Skeletal muscle tissue (tissue), 3 donors: ENCODE measurements at regions not wholly inside any gene's neighbourhood (a gene's known extent, or its start where the extent isn't known, plus 50 kb on each side); places are given as distances from the start of the nearest gene placed in this dataset.

ENCODE experiments used
- H3K27ac ChIP-seq: one replicate; pipeline ENCODE4 v1.7.0; 2013; ENCODE audit warnings: mild to moderate bottlenecking, low read depth, low read length, inconsistent platforms
- H3K27me3 ChIP-seq, 3 donors: one replicate each; pipeline ENCODE4 v1.7.0; 2013; ENCODE audit warnings: low read length in 3 of 3; ENCODE audit not compliant: control insufficient read depth in 3 of 3, insufficient read depth in 3 of 3
- H3K36me3 ChIP-seq, 3 donors: one replicate each; pipeline ENCODE4 v1.7.0; 2013; ENCODE audit warnings: low read length in 3 of 3; ENCODE audit not compliant: control insufficient read depth in 3 of 3, insufficient read depth in 3 of 3
- H3K4me1 ChIP-seq, 3 donors: one replicate each; pipeline ENCODE4 v1.7.0; 2013; ENCODE audit warnings: low read length in 3 of 3, mild to moderate bottlenecking in 3 of 3; ENCODE audit not compliant: control insufficient read depth in 3 of 3, insufficient read depth in 3 of 3
- H3K4me3 ChIP-seq, 3 donors: one replicate each; pipeline ENCODE4 v1.7.0; 2013; ENCODE audit warnings: low read length in 3 of 3
- H3K9ac ChIP-seq, 3 donors: one replicate each; pipeline ENCODE4 v1.7.0; 2013; ENCODE audit warnings: low read length in 3 of 3, mild to moderate bottlenecking in 3 of 3, moderate library complexity in 2 of 3, low read depth in 1 of 3
- H3K9me3 ChIP-seq, 3 donors: one replicate each; pipeline ENCODE4 v1.7.0; 2013; ENCODE audit warnings: low read length in 3 of 3; ENCODE audit not compliant: control insufficient read depth in 3 of 3
- donor health status: Osteomylitis.

DNA sequence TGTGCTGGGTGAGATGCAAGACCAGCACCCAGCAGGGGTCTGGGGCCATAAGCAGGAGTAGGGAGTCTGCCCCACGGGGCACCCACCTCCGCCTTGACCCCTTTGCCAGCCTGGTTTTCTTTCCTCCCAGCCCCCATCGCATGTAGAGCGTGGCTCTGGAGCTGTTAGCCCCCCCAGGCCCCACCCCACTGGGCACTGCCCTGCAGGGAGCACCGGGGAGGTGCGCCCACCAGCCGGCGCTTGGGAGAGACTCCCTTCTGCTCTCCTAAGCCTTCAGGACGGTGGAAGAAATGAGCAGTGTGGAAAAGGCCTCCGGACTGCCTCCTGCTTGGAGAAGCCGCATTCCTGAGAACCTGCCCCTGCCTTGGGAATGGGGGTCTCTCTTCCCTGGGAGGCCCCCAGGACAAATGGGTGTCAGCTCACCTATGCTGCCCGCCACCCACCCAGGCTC, 186.2 kb downstream of the IRF8 start:
- Histone ChIP-seq H3K36me3 (no peaks in the 10 kb centered on the region), H3K27ac (no peak overlapping the region), H3K27me3 (peaks cover 24 to 61% (median 53%) of the 10 kb centered on the region in 3 donors), H3K4me3 (no peak overlapping the region), H3K9ac (no peak overlapping the region), H3K9me3 (no peaks in the 10 kb centered on the region), H3K4me1 (no peaks in the 10 kb centered on the region)

DNA sequence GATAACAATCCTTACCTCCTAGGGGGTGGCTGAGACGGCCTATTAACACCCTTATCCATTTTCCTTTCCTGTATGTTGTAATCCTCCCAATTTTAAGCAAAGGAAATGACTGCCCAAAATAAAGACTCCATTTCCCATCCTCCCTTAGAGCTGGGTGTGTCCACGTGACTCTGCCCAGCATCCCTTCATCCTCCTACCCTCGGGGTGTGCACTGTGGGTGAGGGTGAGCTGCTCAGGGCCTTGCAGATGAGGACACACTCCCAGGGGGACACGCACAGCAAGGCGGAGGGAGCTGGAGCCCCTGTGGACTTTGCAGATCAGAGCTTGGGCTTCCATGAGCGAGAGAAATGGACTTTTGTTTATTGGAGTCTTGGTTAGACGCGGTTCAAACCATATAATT, 186.8 kb downstream of the IRF8 start:
- Histone ChIP-seq H3K27me3 (peaks cover 20 to 57% (median 52%) of the 10 kb centered on the region in 3 donors), H3K27ac (no peak overlapping the region), H3K4me3 (no peak overlapping the region), H3K36me3 (no peaks in the 10 kb centered on the region), H3K9ac (no peak overlapping the region), H3K4me1 (no peaks in the 10 kb centered on the region), H3K9me3 (no peaks in the 10 kb centered on the region)

DNA sequence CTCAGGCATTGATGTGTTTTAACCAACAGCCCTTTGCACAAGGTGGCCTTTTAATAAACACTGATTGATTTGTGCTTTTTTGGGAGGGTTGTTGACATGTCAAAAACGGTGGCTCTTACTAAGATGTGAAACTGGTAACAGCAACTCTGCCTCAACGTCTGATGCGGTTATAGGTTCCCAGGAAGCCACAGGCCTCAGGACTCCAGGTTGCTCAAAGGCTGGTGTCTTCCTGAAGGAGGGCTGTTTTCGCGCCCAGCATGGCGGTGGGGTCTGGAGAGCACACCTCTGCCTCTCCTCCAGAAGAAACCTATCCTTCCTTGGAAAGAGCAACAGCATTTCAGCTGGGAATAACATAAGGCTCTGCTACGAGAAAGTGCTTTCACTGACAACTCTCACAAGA, 187.5 kb downstream of the IRF8 start:
- H3K4me1 ChIP-seq = no peaks in the 10 kb centered on the region
- peaks cover 17 to 55% (median 50%) of the 10 kb centered on the region in 3 donors for H3K27me3 ChIP-seq
- H3K27ac ChIP-seq = no peak overlapping the region
- H3K9ac ChIP-seq = no peak overlapping the region
- H3K36me3 ChIP-seq = no peaks in the 10 kb centered on the region
- no peak overlapping the region for H3K4me3 ChIP-seq
- no peaks in the 10 kb centered on the region for H3K9me3 ChIP-seq

DNA sequence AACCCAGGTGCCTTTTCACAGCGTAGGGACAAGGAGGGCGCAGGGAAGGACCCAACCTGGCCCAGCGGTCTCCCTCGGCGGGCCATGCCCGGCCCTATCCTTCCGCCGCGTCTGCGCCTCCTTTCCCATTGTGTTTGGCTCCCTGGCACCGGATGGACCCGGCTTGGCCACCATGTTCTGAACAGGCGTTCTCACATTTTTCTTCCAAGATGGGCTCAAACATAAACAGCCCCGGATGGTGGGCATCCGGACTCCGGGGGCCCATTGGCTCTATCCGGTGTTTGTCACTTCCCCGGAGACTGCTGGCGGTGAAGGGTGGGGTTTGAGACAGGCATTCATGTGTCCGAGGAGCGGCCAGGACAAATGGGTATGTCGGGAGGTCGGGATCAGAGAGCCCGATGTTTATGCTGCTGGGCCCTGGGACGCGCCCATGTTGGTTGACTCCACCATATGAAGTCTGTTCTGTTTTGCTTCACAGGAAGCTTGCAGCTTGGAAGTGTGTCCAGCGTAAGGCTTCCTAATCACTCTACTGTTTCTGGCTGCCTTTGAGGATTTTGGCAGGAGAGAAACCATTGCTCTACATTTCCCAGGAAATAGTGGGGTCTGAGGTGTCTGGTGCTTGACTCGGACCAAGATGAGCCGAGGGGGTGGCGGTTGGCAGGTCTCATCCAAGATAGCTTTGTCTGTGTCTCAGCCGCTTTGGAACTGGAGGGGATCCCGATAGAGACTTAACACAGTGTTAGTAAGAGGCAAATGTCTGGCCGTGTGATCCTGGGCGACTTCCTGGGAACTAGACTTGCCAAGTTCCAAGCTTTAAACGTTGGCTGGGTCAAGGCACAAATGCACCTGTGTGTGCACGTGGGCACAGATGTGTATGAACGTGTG, 188.3 kb downstream of the IRF8 start:
- Histone ChIP-seq H3K4me1 (no peaks in the 10 kb centered on the region), H3K27ac (no peak overlapping the region), H3K9me3 (no peaks in the 10 kb centered on the region), H3K36me3 (no peaks in the 10 kb centered on the region), H3K27me3 (peaks cover 17 to 52% (median 46%) of the 10 kb centered on the region in 3 donors), H3K4me3 (no peak overlapping the region), H3K9ac (no peak overlapping the region)

DNA sequence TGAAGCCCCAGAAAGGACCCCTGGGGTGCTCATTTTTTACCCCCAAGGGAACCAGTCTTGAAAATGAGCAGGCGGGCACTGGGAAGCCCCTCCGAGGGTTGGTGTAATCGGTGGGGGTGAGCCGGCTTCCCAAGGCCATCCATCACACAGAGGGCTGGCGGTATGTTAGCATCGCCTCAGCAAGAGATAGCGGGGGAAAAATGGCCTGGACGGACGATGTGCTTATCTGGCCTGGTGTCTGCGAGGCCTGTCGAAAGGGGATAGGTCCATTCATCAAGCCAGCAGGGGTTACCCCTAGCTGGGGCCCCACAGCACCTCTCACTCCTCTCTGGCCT, 188.9 kb downstream of the IRF8 start:
- Histone ChIP-seq H3K4me3 (no peak overlapping the region), H3K9me3 (no peaks in the 10 kb centered on the region), H3K36me3 (no peaks in the 10 kb centered on the region), H3K9ac (no peak overlapping the region), H3K27ac (no peak overlapping the region), H3K27me3 (peaks cover 11 to 46% (median 41%) of the 10 kb centered on the region in 3 donors), H3K4me1 (no peaks in the 10 kb centered on the region)

GRCh38 chr16:86088287-86088686, 189.3 kb downstream of the IRF8 start:
- Histone ChIP-seq H3K4me3 (no peak overlapping the region), H3K27me3 (peaks cover 9 to 42% (median 37%) of the 10 kb centered on the region in 3 donors), H3K9me3 (no peaks in the 10 kb centered on the region), H3K4me1 (no peaks in the 10 kb centered on the region), H3K36me3 (no peaks in the 10 kb centered on the region), H3K9ac (no peak overlapping the region), H3K27ac (no peak overlapping the region)

DNA sequence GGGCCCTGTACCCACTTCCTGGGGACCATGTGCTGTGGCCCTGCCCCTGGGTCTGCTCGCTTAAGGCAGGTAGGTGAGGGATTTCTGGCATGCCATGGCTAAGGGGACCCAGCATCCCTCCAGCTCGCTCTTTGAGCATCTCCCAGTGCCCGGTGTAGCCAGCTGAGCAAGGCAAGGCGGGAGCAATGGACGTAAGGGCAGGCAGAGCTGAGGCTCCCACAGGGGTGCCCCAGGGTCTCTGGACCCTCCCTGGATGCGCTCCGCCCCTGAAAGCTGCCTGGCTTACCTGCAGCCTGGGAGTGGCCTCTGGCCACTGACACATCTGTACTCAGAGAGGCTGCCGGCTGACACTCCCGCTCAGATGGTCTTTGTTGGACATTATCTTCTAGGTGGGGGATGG, 189.9 kb downstream of the IRF8 start:
- H3K9me3 ChIP-seq = no peaks in the 10 kb centered on the region
- no peak overlapping the region for H3K4me3 ChIP-seq
- H3K27me3 ChIP-seq = peaks cover 8 to 37% (median 33%) of the 10 kb centered on the region in 3 donors
- no peaks in the 10 kb centered on the region for H3K36me3 ChIP-seq
- no peaks in the 10 kb centered on the region for H3K4me1 ChIP-seq
- H3K9ac ChIP-seq = no peak overlapping the region
- H3K27ac ChIP-seq = no peak overlapping the region

GRCh38 chr16:86089334-86089900, 190.5 kb downstream of the IRF8 start:
- H3K4me3 ChIP-seq = no peak overlapping the region
- no peaks in the 10 kb centered on the region for H3K9me3 ChIP-seq
- no peaks in the 10 kb centered on the region for H3K4me1 ChIP-seq
- H3K9ac ChIP-seq = no peak overlapping the region
- H3K27ac ChIP-seq = no peak overlapping the region
- no peaks in the 10 kb centered on the region for H3K36me3 ChIP-seq
- H3K27me3 ChIP-seq = peaks cover 8 to 36% (median 32%) of the 10 kb centered on the region in 3 donors

DNA sequence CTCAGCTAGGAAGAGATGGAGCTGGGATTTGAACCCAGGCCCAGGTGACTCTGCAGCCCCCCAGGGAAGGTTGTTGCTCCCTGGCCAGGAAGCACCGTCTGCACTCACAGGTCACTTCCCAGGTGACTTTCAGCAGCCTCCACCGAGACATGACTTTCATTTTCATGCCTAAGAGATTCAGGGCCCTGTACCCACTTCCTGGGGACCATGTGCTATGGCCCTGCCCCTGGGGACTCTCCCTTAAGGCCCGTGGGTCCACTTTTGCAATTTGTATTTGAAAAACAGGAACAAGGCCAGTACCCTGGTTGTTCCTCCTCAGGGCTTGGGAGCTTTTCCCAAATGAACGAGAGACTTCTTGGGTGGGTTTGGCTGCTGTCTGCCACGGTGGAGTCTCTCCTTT, 191.0 kb downstream of the IRF8 start:
- Histone ChIP-seq H3K36me3 (no peaks in the 10 kb centered on the region), H3K4me1 (no peaks in the 10 kb centered on the region), H3K9me3 (no peaks in the 10 kb centered on the region), H3K4me3 (no peak overlapping the region), H3K27ac (no peak overlapping the region), H3K9ac (no peak overlapping the region), H3K27me3 (peaks cover 8 to 32% (median 31%) of the 10 kb centered on the region in 3 donors)

DNA sequence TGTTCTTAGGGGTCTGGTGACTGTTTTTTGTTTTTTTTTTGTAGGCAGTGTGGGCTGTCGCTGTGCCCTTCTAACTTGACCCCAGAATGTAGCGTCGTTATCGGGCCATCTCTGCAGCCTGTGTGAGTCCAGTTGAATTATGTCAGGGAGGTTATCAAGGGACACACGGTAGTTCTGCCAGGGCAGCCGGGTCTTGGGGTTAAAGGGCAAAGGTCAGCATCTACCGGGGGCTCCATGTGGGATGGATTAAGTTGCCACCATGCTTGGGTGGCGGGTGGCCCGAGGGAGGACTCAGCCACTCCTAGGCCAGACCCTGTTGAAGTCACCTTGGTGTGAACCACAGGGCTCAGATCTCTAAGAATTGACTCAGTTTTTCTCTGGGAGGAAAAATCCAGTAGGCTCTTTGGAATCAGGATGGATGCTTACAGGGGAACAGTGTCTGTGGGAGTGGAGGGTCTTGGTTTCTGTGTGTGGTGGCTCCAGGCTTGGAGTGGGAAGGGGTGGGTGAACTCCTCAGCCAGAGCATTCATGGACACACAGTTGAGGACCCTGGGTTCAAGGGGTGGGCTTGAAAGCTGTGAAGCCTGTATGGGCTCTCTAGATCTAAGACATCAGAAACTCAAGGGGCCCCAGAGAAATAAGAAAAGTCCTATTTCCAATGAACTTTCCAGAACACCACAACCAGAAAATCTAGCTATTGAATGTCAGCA, 191.7 kb downstream of the IRF8 start:
- Histone ChIP-seq H3K9ac (no peak overlapping the region), H3K4me3 (no peak overlapping the region), H3K36me3 (no peaks in the 10 kb centered on the region), H3K9me3 (no peaks in the 10 kb centered on the region), H3K27ac (no peak overlapping the region), H3K27me3 (peaks cover 8 to 32% (median 31%) of the 10 kb centered on the region in 3 donors), H3K4me1 (no peaks in the 10 kb centered on the region)
